NT2/D1 (cell line): ENCODE measurements at regions not wholly inside any gene's neighbourhood (a gene's known extent, or its start where the extent isn't known, plus 50 kb on each side); places are given as distances from the start of the nearest gene placed in this dataset.

Source experiments
- YY1 ChIP-seq: IDR thresholded peaks from 2 replicates; pipeline ENCODE4 v1.6.1; 2011; ENCODE audit not compliant: insufficient read length, insufficient read depth
- ZNF274 ChIP-seq: IDR thresholded peaks from 2 replicates; pipeline ENCODE4 v1.6.1; 2011; ENCODE audit warnings: mild to moderate bottlenecking, low read depth, low read length

GRCh38 chr5:158302029-158302428 is 443.1 kb upstream of the CLINT1 start:
- no peak for TF ChIP-seq ZNF274
- no peak for TF ChIP-seq YY1
